Dermis microvascular lymphatic vessel endothelial cell (primary cell): ENCODE measurements at regions not wholly inside any gene's neighbourhood (a gene's known extent, or its start where the extent isn't known, plus 50 kb on each side); places are given as distances from the start of the nearest gene placed in this dataset.
"Not testable (repeated sequence)": the region's sequence is repeated elsewhere in the genome, so short reads cannot be mapped to it uniquely, and the experiment has no call there.

Experiments used
- DNase-seq, 2 donors: peaks; one replicate each; pipeline versions ENCODE4 v3.0.0 to v3.0.0-alpha.2; 2010; ENCODE audit warnings: low read depth in 2 of 2

DNA sequence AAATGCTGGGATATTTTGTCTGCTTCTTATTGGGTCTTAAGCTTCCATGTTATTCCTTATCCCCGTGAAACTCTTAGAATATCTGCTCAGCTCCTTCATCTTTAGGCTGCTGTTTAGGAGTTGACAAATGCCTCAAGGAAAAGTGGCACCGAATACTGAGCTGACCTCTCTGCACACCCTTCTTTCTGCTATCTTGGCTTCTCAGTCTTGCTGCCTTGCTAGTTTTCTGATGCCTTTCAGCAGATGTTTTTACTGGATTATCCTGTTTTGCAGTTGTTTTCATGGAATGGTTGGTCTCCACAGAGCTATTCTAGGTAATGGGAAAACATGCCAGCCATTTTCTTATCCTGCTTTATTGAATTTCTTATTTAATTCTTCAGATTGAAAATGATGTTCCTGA is 86.3 kb downstream of the GYPE start:
- no peak for DNase-seq

DNA sequence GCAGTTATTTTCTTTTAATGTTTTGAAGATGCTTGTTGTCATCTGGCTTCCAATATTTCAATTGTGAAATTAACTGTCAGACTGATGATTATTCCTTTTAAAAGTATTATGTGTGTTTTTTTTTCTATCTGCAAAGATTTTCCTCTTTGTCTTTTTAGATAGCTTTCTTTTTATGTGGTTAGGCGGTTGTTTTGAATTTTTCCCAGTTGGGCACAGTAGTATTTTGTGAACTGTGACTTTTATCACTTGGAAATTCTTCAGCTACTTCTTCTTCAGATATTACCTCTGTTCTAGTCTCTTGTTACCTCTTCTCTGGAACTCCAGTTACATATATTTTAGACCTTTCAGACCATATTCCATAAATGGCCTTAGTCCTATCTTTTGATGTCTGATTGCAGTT is 87.5 kb downstream of the GYPE start:
- not testable (repeated sequence) for DNase-seq

DNA sequence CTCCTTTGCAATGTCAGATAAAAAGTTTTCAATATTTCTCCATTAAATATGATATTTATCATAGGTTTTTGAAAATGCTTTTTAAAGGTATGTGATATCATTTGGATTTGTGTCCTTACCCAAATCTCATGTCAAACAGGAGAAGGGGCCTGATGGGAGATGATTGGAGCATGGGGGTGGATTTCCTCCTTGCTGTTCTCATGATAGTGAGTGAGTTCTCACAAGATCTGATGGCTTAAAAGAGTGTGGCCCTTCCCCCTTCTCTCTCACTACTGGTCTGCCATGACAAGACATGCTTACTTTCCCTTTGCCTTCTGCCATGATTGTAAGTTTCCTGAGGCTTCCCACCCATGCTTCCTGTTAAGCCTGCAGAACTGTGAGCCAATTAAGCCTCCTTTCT is 90.0 kb downstream of the GYPE start:
- DNase-seq, result not testable (repeated sequence)

GRCh38 chr4:143813431-143814154 is 91.8 kb downstream of the GYPE start:
- DNase-seq, result not testable (repeated sequence)

GRCh38 chr4:143791693-143792092 is 91.2 kb upstream of the FREM3 start:
- not testable (repeated sequence) for DNase-seq

- DNase-seq, result not testable (repeated sequence)
Measured at GRCh38 chr4:143790425-143790824, 90.0 kb upstream of the FREM3 start.

DNA sequence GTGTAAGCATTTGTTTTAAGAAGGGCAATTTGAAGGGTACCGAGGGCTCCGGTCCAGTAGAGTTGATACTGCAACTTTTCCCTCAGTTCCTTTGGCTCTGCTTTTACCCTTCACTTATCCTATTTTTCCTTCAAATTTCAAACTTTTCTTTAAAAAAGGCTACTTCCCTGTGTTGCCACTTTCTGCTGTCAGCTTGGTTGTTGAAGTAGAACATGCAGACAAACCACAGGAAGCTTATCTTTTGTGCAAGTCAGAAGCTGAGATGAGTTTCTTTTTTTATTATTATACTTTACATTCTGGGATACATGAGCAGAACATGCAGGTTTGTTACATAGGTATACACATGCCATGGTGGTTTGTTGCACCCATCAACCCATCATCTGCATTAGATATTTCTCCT is 89.1 kb upstream of the FREM3 start:
- DNase-seq, result not testable (repeated sequence)

DNA sequence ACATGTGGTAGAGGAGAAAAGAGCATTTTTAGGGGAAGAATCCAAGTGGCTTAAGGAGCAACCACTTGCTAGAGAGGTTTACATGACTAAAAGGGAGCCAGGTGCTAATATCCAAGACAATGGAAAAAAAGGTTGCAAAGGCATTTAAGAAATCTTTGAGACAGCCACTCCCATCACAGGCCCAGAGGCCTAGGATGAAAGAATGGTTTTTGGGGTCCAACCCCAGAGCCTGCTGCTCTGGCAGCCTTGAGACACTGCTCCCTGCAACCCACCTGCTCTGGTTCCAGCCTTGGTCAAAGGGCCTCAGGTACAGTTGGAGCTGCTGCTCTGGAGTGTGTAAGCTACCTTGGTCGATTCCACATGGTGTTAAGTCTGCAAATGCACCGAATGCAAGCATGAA is 84.1 kb upstream of the FREM3 start:
- no peak for DNase-seq

- DNase-seq, result peak in 1 of 2 donors; percentile 2
Measured at GRCh38 chr4:143782521-143782920, 82.0 kb upstream of the FREM3 start.

DNA sequence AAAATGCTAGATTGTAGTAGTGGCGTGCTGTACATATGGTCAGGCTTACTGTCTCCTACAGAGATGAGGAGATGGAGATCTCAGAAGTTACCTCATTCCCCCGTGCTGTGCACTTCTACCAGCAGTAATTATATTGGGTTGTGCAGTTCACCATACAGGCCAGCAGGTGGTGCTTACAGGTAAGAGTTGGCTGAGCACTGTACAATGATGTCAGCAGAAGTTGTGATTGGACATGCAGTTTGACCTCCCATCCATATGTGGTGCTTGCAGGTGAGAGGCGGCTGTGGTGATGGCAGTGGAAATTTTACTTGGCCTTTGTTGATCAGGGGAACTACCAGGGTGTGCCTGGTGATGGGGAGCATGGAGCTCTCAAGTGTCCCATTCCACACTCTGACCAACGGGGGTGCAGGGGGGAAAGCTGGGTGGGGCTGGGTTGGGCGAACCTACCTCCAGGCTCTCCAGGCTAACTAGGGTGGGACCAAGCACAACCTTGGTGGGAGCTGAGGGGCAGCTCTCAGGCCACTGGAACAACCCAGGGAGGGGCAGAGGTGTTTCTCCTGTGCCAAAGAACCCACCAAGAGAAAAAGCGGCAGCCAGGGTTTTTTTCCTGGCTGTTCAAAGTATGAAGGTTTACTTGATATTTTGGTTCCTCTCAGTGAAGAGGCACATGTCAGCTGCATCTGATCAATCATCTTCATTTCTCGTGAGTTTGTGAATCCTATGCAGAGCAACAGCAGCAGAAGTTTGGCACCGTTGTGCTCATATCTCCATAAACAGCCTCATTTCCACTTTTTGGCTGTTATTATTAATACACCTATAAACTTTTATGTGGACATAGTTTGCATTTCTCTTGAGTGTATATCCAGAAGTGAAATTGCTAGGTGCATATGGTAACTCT is 73.8 kb upstream of the FREM3 start:
- peak; percentile 10 to 61 for DNase-seq

DNA sequence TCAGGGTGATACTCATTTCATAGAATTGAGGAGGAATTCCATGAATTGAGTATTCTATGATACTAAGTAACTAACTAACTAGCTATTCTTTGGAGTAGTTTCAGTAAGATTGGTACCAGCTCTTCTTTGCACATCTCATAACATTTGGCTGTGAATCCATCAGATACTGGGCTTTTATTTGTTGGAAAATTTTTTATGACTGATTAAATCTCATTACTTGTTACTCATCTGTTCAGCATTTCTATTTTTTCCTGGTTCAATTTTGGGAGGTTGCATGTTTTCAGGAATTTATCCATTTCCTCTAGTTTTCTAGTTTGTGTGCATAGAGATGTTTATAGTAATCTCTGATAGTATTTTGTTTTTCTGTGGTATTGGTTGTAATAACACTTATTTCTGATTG is 70.8 kb upstream of the FREM3 start:
- DNase-seq, result peak; percentile 9 to 23

DNA sequence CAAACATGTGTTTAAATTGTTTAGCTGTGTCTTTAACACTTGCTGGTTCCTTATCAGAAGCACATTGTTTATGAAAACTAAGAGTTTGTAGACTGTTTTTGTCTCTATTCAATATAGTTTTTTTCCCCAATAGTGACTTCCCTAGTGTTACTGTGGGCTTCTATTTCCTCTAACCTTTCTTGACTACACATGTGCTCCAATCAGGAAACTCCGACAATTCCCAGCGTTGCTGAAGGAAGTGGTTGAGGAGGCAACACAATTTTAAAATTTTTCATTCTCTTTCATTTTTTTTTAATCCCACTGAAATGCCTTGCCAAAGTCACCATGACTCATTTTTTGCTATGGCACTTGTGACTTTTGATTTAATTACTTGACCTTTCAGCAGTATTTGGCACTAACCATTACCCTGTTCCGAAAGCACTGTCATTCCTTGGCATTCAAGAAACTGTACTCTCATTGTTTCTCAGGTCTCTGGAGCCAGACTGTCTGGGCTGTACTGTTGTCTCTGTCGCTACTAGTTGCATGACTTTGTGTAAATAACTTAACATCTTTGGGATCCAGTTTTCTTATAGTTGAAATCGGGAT is 67.6 kb upstream of the FREM3 start:
- peak; percentile 25 to 95 for DNase-seq

- no peak for DNase-seq
Measured at GRCh38 chr4:143763587-143763986, 63.1 kb upstream of the FREM3 start.

GRCh38 chr4:143762511-143762910 is 62.0 kb upstream of the FREM3 start:
- no peak for DNase-seq
